ENCODE measurements at regions not wholly inside any gene's neighbourhood (a gene's known extent, or its start where the extent isn't known, plus 50 kb on each side); places are given as distances from the start of the nearest gene placed in this dataset.

GRCh38 chr3:27800261-27800660 is 78.1 kb upstream of the EOMES start:
- TF ChIP-seq ZNF274 (IDR thresholded peaks at IDR 0.05; ENCODE audit: low read depth, low read length) (no peak), YY1 (IDR thresholded peaks at IDR 0.05; ENCODE audit: insufficient read depth, insufficient read length) (no peak), SUZ12 (IDR thresholded peaks at IDR 0.05; ENCODE audit: extremely low read depth, insufficient read depth, insufficient read length) (no peak)

Measured in NT2/D1 (cell line).